Iris pigment epithelial cell (primary cell): ENCODE measurements at regions not wholly inside any gene's neighbourhood (a gene's known extent, or its start where the extent isn't known, plus 50 kb on each side); places are given as distances from the start of the nearest gene placed in this dataset.
A peak's percentile ranks its signal among the peaks of the same experiment; 100 is the strongest.

ENCODE experiments used
- DNase-seq: peaks from one replicate; pipeline ENCODE4 v3.0.0-alpha.2; 2011; ENCODE audit warnings: low read depth

DNA sequence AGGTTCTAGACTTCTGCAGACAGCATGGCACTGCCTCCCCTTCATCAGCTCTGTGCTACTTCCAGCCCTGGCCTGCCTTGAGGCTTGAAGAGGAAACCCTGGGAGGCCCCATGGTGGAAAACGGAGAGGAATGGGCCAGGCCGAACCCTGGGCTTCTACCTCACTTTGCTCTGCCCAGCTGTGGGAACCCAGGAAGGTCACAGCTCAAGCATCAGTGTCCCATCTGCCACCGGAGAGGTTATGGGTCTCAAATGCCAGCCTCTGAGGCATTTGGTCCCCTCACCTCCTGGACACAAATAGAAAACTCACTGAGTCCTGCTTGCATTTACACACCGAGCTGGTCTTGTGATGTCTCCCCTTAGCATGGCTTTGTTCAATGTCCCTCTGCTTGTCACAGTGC is 80.1 kb upstream of the ALDH1B1 start:
- no peak for DNase-seq

GRCh38 chr9:38311382-38312270 is 80.9 kb upstream of the ALDH1B1 start:
- DNase-seq = no peak

GRCh38 chr9:38309324-38310195 is 82.9 kb upstream of the ALDH1B1 start:
- peak; percentile 13 for DNase-seq

DNA sequence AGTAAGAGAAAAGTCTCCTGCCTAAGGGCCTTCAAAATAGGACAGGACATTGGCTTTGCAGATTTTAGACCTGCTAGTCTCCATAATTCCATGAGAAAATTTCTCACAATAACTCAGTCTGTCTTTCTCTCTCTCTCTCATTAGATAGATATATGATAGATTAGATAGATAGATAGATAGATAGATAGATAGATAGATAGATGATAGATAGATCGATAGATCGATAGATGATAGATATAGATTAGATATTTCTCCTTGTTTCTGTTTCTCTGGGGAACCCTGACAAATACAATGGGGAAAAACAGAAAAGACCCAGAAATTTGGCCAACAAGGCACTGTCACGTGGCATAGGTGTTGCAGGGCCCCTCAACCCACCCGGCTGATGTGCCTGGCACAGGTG is 84.4 kb upstream of the ALDH1B1 start:
- DNase-seq = no peak

DNA sequence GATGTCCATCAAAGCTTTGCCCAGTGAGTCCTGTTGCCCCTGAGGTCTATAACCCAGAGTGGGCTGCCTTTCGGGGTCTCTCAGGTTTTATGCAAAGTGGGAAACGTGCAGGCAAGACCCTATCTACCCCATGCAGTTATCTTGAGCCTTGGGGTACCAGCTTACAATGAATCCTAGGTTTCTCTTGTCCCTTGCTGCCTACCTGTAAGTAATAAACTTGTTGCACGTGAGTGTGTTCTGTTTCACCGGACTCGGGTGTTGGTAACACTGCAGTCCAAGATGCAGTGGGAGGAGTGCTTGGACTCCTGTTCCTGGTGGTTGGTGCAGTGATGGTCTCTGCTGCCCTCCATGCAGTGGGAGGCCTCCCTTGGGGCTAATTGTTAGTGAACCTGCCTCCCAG is 85.6 kb upstream of the ALDH1B1 start:
- no peak for DNase-seq

DNA sequence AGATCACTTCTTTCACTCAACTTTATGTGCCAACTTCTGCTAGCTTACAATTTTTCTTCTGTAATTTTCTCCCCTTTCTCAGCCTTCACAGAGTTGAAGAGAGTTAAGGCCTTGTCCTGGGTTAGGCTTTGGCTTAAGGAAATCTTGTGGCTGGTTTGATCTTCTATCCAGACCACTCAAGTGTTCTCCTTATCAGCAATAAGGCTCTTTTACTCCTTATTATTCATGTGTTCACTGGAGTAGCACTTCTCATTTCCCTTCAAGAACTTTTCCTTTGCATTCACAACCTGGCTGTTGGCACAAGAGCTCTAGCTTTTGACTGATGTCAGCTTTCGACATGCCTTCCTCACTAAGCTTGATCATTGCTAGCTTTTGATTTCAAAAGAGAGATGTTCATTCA is 86.9 kb upstream of the ALDH1B1 start:
- no peak for DNase-seq

DNA sequence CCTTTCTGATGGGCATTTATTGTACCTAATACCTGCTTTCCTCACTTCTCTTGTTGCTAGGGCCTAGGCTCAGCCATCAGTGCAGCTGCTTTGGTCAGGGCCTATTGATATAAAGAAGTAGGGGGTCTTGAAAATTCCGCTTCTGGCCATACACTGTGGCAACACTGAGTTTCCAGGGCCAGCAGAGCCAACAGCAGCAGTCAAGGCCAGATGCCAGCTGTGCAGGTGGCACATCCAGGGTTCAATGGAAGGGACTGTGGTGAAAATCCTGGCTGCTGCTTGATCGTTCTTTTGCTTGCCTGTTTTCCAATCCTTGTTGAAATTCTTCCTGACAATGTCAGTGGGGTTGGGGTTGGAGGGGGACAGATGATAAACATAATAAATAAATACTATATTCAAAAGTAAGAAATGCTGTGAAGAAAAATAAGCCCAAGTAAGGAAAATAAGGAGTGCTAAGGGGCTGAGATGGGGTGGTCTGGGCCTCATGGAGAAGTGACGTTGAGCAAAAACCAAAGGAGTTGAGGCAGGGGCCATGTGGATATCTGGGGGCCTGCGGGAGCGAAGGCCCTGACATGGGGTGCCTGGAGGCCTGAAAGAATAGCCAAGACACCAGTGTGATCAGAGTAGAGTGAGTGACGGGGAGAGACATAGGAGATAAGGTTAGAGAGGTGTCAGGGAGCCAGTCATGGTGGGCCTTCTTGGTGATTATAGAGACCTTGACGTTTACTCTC is 91.0 kb upstream of the ALDH1B1 start:
- DNase-seq = no peak

DNA sequence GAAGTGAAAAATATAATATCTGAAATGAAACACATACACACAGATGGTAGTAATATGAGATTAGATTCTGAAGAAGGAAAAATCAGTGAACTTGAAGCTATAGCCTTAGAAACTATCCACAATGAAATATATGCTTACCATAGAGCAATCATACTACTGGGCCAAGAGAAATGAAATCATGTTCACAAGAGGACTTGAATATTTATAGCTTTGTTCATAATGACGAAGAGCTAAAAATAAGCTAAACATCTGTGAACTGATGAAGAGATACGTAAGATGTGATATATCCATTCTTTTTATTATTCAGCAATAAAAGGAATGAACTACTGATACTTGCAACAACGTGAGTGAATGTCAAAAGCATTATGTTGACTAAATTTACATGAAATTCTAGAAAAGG is 92.6 kb upstream of the ALDH1B1 start:
- no peak for DNase-seq

GRCh38 chr9:38298904-38299303 is 93.6 kb upstream of the ALDH1B1 start:
- DNase-seq = no peak

DNA sequence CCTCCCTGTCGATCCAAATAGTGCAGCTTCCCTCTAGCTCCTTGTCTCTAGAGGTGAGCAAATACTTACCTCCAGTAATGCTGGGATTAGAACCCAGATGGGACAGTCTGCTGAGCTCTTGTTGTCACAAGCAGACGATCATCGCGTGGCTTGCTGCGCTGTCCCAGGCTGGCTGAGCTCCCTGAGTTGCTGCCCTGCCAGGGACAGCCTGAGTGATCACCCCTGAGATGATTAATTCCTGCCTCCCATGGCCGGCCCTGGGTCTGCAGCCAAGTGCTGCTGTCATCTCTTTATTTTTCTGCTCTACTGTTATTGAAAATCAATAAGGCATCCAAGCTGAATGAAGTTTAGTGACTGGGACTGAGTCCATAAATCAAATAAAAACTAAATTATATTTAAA is 94.0 kb upstream of the ALDH1B1 start:
- no peak for DNase-seq

GRCh38 chr9:38296807-38297206 is 95.7 kb upstream of the ALDH1B1 start:
- DNase-seq = no peak

DNA sequence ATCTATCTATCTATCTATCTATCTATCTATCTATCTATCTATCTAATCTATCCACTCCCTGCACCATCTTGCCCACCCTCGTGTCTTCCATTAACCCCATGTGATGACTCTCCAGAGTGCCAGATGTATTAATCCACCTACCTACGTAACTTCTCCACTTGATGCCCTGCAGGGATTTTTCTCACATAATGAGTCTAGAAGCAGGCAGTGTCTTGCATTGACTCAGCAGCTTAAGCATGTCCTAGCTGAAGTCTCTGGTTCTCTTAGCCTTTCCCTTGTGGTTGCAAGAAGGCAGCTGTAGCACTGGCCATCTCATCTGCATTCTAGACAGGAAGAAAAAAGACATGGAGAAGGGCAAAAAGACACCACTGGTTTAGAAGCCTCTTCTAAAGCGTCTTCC is 96.7 kb upstream of the ALDH1B1 start:
- no peak for DNase-seq

GRCh38 chr9:38294220-38294960 is 98.1 kb upstream of the ALDH1B1 start:
- no peak for DNase-seq

- no peak for DNase-seq
These were observed 99.5 kb upstream of the ALDH1B1 start for GRCh38 chr9:38293022-38293421.

GRCh38 chr9:38292480-38292879 is 100.0 kb upstream of the ALDH1B1 start:
- DNase-seq = no peak

DNA sequence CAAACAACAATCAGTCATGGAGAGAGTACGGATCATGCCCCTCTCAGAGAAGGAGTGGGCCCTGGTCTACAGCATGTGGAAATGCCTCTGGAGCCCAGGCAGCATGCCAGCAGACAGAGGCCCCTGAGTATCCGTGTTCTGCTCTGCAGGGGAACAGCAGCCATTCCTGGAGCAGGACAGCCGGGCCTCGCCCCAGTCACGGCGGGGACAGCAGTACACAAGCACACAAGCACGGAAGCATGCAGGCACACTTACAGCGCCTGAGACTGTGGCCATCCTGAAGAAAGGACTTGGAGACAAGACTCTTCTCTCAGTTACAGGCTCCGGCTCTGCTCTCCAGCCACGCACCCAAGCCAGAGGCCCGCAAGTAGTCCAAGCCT is 102.6 kb upstream of the ALDH1B1 start:
- no peak for DNase-seq

DNA sequence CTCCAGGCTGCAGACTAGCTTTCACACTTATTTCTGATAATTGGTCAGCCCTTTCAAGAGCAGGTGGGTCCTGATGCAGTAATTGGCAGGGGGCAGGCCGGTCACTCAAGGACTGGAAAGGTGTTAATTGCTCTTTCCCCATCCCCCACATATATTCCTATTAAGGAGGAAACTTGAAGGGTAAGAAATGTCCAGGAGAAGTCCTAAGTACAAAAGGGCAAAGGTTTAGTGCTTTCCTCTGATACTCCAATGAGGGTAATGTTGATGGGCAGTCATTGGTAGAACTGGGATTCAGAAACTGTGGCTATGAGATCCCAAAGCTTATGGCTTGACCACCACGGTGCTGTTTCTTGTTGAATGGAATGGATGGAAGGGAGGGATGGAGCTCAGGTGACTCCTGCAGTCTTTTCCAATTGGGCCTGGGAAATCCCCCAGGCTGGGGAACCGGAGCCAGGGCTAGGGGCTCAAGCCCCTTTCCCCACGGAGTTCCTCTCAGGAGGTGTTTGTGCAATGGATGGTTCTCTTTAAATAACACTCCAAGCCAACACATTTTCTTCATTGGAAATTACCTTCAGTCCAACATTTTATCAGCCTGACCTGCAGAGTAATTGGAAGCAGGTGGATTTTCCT is 103.2 kb upstream of the ALDH1B1 start:
- no peak for DNase-seq

GRCh38 chr9:38288502-38288901 is 104.0 kb upstream of the ALDH1B1 start:
- DNase-seq = no peak

DNA sequence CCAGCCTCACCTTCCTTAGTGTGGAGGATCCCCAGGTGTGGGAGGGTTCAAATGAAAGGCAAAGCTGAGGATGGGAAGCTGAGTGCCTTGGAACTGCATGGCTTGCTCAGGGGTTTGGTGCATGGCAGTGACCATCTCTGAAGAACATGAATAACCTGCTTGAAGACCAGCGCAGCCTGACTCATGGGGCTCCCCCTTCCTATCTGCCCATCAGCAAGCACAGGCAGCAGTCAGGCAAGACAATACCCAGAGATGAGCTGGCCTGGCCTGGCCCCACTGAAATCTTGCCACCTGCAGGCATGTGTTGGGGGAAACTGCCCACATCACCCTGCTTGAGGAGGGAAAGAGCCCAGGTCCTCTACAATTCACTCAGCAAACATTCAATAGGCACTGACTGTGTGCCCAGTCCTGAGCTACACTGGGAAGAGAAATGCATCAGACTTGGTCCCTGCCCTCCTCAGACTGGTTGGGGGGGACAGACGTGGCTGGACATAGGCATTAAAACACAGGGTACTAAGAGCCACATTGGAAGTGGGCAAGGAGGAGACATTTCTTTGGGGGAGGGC is 105.0 kb upstream of the ALDH1B1 start:
- no peak for DNase-seq

- DNase-seq = no peak
These were observed 105.7 kb upstream of the ALDH1B1 start for GRCh38 chr9:38286766-38287165.

GRCh38 chr9:38286357-38286756 is 106.1 kb upstream of the ALDH1B1 start:
- DNase-seq = no peak
